ENCODE measurements at regions not wholly inside any gene's neighbourhood (a gene's known extent, or its start where the extent isn't known, plus 50 kb on each side); places are given as distances from the start of the nearest gene placed in this dataset.

DNA sequence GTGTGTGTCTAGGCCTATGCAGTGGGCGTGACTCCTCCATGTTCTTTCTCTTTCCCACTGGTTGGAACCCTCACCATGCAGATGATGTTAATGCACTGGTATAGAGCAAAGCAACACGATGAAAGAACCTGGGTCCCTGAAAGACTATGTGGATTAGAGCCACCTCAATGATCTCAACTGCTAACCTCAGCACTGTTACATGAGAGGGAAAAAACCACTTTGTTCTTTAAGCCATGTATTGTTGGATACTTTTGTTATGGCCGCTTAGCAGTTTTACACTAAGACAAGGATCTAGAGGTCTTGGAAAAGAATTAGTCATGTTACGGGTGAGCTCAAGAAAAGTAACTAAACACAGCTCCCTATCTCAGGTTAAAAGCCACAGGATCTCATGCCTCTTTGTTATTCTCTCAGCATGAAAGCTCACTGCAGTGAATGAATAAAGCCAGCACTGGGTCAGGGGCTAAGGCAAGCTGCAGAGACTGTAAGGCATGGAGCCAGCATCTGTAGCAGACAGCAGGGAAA lies 56.6 kb upstream of the RBBP6 start:
- intact Hi-C loops (cut with micrococcal nuclease) (no loop called here), dilution Hi-C loops (cut with MboI; ENCODE audit: extremely low pct_ligation_motif_present, low sequenced_read_pairs) (no loop called here)
- Histone ChIP-seq H3K9ac (replicated peaks; ENCODE audit: extremely low read depth, insufficient read depth, low read length) (no peak overlapping the region), H3K9me1 (replicated peaks; ENCODE audit: control insufficient read depth, extremely low read depth, insufficient read depth, low read length) (no peaks in the 10 kb centered on the region), H3K27ac (ENCODE audit: insufficient read depth, low read depth, low read length) (no peak overlapping the region), H2AFZ (ENCODE audit: low read depth, low read length) (no peak overlapping the region), H4K20me1 (replicated peaks; ENCODE audit: control insufficient read depth, extremely low read depth, insufficient read depth, low read length) (no peaks in the 10 kb centered on the region), H3K27me3 (ENCODE audit: control insufficient read depth in 2 of 2, insufficient read depth in 2 of 2, low read length in 2 of 2) (no peaks in the 10 kb centered on the region), H3K36me3 (ENCODE audit: control insufficient read depth in 2 of 2, extremely low read depth in 1 of 2, insufficient read depth in 2 of 2, low read length in 2 of 2) (no peaks in the 10 kb centered on the region), H3K4me1 (ENCODE audit: control insufficient read depth, extremely low read depth, insufficient read depth, low read length) (no peaks in the 10 kb centered on the region), H3K4me2 (ENCODE audit: insufficient read depth, low read length) (no peak overlapping the region), H3K4me3 (replicated peaks in 1 of 3; ENCODE audit: insufficient read depth in 1 of 3, low read depth in 1 of 3, low read length in 3 of 3) (no peak overlapping the region), H3K79me2 (ENCODE audit: control insufficient read depth, insufficient read depth, low read length) (no peaks in the 10 kb centered on the region), H3K9me3 (replicated peaks; ENCODE audit: control insufficient read depth, insufficient read depth, low read length) (no peaks in the 10 kb centered on the region)
- BruUV-seq (replicated peaks), result no TSS peak
- DNase-seq (ENCODE audit: low read depth, low spot score), result no peak
- POLR2A ChIA-PET, result no interaction called here
- CTCF ChIA-PET, result interaction anchor here (0.7 kb wide), 1 partner anchor 411 kb away, joined by 3 read pairs; no protein-coding TSS in a partner anchor
- FAIRE-seq, result no peak
- no peak for TF ChIP-seq FOS (IDR thresholded peaks at IDR 0.05; ENCODE audit: borderline replicate concordance, insufficient read depth, low read length)
- no peak for TF ChIP-seq JUN (IDR thresholded peaks at IDR 0.05; ENCODE audit: borderline replicate concordance, insufficient read depth, insufficient read length, low read depth)
- TF ChIP-seq, protein P1, sequence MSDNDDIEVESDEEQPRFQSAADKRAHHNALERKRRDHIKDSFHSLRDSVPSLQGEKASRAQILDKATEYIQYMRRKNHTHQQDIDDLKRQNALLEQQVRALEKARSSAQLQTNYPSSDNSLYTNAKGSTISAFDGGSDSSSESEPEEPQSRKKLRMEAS (IDR thresholded peaks at IDR 0.05; ENCODE audit: insufficient read depth, insufficient read length), result no peak
- TF ChIP-seq MYC (IDR thresholded peaks at IDR 0.05; ENCODE audit: low read depth, low read length), result no peak
- TF ChIP-seq EZH2 (IDR thresholded peaks at IDR 0.05; ENCODE audit: borderline replicate concordance, low read depth, low read length, severe bottlenecking), result no peak
- no peak for TF ChIP-seq POLR2AphosphoS5 (IDR thresholded peaks at IDR 0.05; ENCODE audit: insufficient read depth, low read depth, low read length)
- TF ChIP-seq, protein P2, sequence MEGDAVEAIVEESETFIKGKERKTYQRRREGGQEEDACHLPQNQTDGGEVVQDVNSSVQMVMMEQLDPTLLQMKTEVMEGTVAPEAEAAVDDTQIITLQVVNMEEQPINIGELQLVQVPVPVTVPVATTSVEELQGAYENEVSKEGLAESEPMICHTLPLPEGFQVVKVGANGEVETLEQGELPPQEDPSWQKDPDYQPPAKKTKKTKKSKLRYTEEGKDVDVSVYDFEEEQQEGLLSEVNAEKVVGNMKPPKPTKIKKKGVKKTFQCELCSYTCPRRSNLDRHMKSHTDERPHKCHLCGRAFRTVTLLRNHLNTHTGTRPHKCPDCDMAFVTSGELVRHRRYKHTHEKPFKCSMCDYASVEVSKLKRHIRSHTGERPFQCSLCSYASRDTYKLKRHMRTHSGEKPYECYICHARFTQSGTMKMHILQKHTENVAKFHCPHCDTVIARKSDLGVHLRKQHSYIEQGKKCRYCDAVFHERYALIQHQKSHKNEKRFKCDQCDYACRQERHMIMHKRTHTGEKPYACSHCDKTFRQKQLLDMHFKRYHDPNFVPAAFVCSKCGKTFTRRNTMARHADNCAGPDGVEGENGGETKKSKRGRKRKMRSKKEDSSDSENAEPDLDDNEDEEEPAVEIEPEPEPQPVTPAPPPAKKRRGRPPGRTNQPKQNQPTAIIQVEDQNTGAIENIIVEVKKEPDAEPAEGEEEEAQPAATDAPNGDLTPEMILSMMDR (IDR thresholded peaks at IDR 0.05; ENCODE audit: extremely low read depth in 1 of 2, insufficient read depth in 1 of 2, low read depth in 1 of 2, low read length in 2 of 2), result no peak
- TF ChIP-seq POLR2A (IDR thresholded peaks at IDR 0.05; ENCODE audit: low read depth, low read length), result no peak
- TF ChIP-seq GATA2 (IDR thresholded peaks at IDR 0.05; ENCODE audit: insufficient read depth, insufficient read length, low read depth, low read length), result no peak

Measured in endothelial cell of umbilical vein (primary cell).